Activated T-cell treated with anti-CD3 and anti-CD28 coated beads, Interleukin-2, amount 50 U/mL, for 72 hours (primary cell): ENCODE measurements at regions not wholly inside any gene's neighbourhood (a gene's known extent, or its start where the extent isn't known, plus 50 kb on each side); places are given as distances from the start of the nearest gene placed in this dataset.

Experiments used
- ATAC-seq, 2 donors: fragments of 150-1000 bp; cut with Tn5 transposase; replicated peaks in 1 of 2; 2 replicates each; pipeline ENCODE4 v1.10.0; 2021; ENCODE audit warnings: moderate library complexity in 2 of 2, mild to moderate bottlenecking in 1 of 2
- DNase-seq, 2 donors: peaks; one replicate each; pipeline ENCODE4 v3.0.0; 2021 to 2022; ENCODE audit warnings: mixed read lengths in 1 of 2
- H3K27ac Mint-ChIP-seq: one replicate; pipeline ENCODE4 v1.8.0; 2022; ENCODE audit warnings: mild to moderate bottlenecking, moderate library complexity, mixed read lengths
- H3K27me3 Mint-ChIP-seq: one replicate; pipeline ENCODE4 v1.8.0; 2022; ENCODE audit warnings: low read depth, mixed read lengths
- H3K36me3 Mint-ChIP-seq, 2 donors: one replicate each; pipeline ENCODE4 v1.8.0; 2022; ENCODE audit warnings: mixed read lengths in 2 of 2, mild to moderate bottlenecking in 1 of 2; ENCODE audit not compliant: insufficient read depth in 2 of 2
- H3K4me1 Mint-ChIP-seq: one replicate; pipeline ENCODE4 v1.8.0; 2022; ENCODE audit warnings: low read depth, mixed read lengths
- H3K4me3 Mint-ChIP-seq, 2 donors: one replicate each; pipeline ENCODE4 v1.8.0; 2022; ENCODE audit warnings: mild to moderate bottlenecking in 2 of 2, mixed read lengths in 2 of 2, moderate library complexity in 2 of 2
- H3K9me3 Mint-ChIP-seq, 2 donors: one replicate each; pipeline ENCODE4 v1.8.0; 2022; ENCODE audit warnings: mixed read lengths in 2 of 2

DNA sequence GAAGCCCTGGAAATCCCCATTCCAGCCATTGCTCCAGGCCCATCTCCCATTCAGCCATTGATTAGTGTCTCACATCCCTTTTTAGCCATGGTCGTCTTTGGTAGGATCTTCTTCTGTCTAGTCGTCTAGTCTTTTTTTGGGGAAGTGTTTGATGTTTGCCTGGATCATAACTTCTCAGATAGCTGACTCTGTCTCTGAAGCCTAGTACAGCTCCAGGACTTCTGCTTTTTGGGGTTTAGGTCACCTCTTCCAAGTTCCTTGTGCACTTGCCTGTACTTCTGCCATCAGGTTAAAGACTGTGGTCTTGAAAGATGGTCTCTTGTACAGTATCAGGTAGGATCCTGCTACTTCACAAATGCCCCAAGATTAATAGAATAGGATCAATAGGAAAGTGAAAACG is 553.5 kb downstream of the PKHD1 start:
- Mint-ChIP-seq H3K27ac (no peak overlapping the region), H3K27me3 (no peaks in the 10 kb centered on the region), H3K36me3 (no peaks in the 10 kb centered on the region), H3K4me1 (no peaks in the 10 kb centered on the region), H3K9me3 (peaks cover 0 to 2% of the 10 kb centered on the region in 2 donors), H3K4me3 (no peak overlapping the region)
- no peak for ATAC-seq
- DNase-seq, result no peak

DNA sequence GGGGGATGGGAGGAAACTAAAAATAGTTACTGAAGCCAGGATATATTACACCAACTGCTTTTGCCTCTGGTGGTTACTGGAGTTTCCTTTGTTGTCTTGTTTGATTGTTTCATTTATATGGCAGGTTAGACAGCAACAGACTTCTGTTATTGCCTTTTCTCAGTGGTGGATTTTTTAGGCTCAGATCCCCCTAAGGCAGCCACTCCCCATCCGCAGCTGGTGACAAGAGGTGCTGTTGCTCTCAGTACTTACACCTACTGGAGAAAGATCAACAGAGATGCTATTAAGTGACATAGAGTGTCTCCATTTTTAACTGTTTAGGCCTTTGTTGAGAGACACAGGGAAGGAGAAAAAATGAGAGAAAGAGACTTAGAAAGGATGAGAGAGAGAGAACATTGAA is 552.1 kb downstream of the PKHD1 start:
- Mint-ChIP-seq H3K9me3 (peaks cover 0 to 2% of the 10 kb centered on the region in 2 donors), H3K36me3 (no peaks in the 10 kb centered on the region), H3K27me3 (no peaks in the 10 kb centered on the region), H3K4me3 (no peak overlapping the region), H3K27ac (no peak overlapping the region), H3K4me1 (no peaks in the 10 kb centered on the region)
- ATAC-seq, result no peak
- no peak for DNase-seq

DNA sequence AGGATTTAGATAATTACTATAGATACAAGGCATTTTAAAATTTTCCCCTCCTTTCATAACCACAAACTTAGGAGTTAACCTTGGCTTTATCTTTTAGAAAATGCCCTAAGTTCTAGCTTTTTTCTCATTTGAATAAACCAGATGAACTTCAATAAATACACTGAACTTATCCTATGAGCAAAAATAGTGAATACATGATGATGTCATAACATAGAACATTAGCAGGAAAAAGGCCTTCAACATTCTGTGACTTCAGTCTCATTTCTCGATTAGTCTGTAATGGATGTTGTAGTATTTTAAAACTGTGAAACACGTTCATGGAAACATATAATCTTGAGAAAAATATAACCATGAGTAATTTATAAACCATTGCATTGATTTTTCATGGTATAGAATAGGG is 550.7 kb downstream of the PKHD1 start:
- Mint-ChIP-seq H3K27ac (no peak overlapping the region), H3K4me1 (no peaks in the 10 kb centered on the region), H3K27me3 (no peaks in the 10 kb centered on the region), H3K9me3 (peaks cover 0 to 2% of the 10 kb centered on the region in 2 donors), H3K36me3 (no peaks in the 10 kb centered on the region), H3K4me3 (no peak overlapping the region)
- no peak for DNase-seq
- no peak for ATAC-seq

DNA sequence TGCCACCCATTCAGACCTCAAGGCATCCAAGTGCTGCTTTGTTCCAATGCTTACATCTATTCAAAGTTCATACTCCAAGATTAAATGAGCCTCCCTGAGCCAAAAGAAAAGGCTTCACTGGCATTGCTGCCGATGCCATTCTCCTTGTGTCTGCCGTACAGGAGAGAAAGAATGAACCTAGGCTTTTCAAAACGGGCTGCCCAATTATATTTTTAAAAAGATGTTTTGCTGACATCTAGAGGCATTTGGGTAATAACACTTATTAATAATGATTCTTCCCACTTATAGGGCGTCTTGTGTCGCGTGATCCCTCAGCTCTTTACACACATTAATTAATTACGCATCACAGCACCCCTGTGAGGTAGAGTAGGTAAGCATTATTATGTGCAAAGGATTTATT is 545.6 kb downstream of the PKHD1 start:
- ATAC-seq (no peak), DNase-seq (no peak)
- H3K4me3 Mint-ChIP-seq, result no peak overlapping the region
- no peak overlapping the region for H3K27ac Mint-ChIP-seq
- no peaks in the 10 kb centered on the region for H3K4me1 Mint-ChIP-seq
- no peaks in the 10 kb centered on the region for H3K9me3 Mint-ChIP-seq
- no peaks in the 10 kb centered on the region for H3K36me3 Mint-ChIP-seq
- no peaks in the 10 kb centered on the region for H3K27me3 Mint-ChIP-seq

DNA sequence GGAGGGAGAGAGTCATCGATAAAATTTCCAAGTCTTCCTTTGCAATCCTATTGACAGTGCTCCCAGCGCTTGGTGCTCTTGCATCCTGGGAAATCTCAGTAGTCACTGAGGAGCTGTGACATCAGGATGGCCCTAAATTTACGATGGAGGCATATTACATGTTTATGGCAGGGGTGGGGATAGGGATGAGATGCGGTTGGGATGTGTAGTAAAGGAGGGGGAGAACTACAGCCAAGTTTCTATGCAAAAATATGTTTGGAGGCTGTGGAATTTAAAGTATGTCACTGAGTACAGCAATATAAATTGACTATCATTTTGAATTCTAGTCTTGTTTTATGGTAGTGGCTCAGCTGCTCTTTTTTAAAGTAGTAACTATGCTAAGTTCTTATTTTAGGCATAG is 544.9 kb downstream of the PKHD1 start:
- H3K27me3 Mint-ChIP-seq, result no peaks in the 10 kb centered on the region
- DNase-seq (no peak), ATAC-seq (no peak)
- H3K27ac Mint-ChIP-seq, result no peak overlapping the region
- no peaks in the 10 kb centered on the region for H3K36me3 Mint-ChIP-seq
- no peaks in the 10 kb centered on the region for H3K4me1 Mint-ChIP-seq
- no peak overlapping the region for H3K4me3 Mint-ChIP-seq
- H3K9me3 Mint-ChIP-seq, result no peaks in the 10 kb centered on the region

DNA sequence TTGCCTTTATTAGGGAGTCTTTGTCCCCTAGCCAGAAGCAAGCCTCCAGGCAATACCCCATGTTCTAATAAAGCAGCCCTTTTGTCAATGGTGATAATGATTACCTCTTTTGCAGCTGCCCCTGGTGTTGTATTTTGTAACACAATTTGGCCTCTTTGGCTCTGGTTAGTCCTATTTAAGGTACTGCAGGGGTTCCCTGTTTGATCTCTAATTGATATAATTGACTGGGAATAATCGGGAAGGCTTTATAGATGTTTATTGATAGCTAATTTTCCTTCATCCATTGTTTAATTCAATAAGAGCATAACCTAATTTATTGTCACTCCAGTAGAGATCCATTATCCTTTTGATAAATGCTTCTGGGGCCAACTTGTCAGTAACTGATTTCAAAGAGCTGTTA is 537.2 kb downstream of the PKHD1 start:
- no peak for ATAC-seq
- Mint-ChIP-seq H3K4me1 (no peaks in the 10 kb centered on the region), H3K27me3 (no peaks in the 10 kb centered on the region)

DNA sequence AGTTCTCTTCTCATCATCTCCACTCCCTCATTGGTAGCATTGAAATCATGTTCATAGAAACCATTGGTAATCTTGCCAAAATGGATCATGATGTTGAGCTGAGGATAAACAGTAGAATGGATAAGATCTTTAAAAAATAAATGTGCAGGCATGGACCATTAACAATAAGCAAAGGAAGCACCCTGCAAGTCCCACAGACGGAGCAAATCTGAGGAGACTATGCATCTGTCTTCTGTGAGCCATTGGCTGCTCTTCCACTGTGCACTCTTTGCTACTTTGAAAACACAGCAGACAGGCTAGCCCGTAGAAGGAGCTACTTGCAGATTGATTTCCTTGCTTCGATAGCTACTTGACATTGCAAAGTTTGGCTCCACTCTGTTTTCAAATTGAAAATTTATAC is 535.0 kb downstream of the PKHD1 start:
- ATAC-seq (no peak), DNase-seq (no peak)
- Mint-ChIP-seq H3K36me3 (no peaks in the 10 kb centered on the region), H3K4me1 (no peaks in the 10 kb centered on the region), H3K9me3 (peaks cover 0 to 6% of the 10 kb centered on the region in 2 donors), H3K27me3 (no peaks in the 10 kb centered on the region), H3K27ac (no peak overlapping the region), H3K4me3 (no peak overlapping the region)

More for the DNA sequence above, 537.2 kb downstream of the PKHD1 start:
- H3K4me3 Mint-ChIP-seq, result no peak overlapping the region
- no peak overlapping the region for H3K27ac Mint-ChIP-seq
- H3K36me3 Mint-ChIP-seq, result no peaks in the 10 kb centered on the region
- DNase-seq, result no peak
- peaks cover 0 to 4% of the 10 kb centered on the region in 2 donors for H3K9me3 Mint-ChIP-seq

DNA sequence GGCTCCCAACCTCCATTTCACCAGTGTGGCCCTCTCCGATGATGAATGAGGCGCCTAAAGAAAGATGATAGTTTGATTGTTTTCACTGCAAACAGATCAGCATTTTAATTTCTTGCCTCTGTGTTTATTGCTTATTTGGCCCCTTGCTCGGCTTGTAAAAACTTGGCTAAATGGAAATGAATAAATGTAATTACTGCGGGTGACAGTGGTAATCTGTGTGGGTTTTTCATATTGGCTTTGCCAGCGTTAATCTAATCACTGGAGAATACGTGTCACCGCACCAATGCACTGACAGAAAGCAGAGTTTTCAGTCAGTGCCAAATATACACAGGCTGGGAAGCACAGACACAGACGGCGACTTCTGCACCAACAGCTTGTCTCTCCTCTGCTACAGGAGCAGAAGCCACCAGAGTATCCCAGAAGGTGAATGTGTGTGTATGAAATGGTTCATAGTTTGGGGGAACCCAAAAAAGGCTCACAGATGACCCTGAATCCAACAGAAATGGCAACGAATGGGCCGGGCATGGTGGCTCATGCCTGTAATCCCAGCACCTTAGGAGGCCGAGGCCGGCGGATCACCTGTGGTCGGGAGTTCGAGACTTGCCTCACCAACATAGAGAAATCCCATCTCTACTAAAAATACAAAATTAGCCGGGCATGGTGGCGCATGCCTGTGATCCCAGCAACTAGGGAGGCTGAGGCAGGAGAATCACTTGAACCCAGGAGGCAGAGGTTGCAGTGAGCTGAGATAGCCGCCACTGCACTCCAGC is 534.0 kb downstream of the PKHD1 start:
- no peak overlapping the region for H3K4me3 Mint-ChIP-seq
- DNase-seq (no peak), ATAC-seq (no peak)
- no peaks in the 10 kb centered on the region for H3K27me3 Mint-ChIP-seq
- no peak overlapping the region for H3K27ac Mint-ChIP-seq
- no peaks in the 10 kb centered on the region for H3K4me1 Mint-ChIP-seq
- peaks cover 0 to 1% of the 10 kb centered on the region in 2 donors for H3K9me3 Mint-ChIP-seq
- no peaks in the 10 kb centered on the region for H3K36me3 Mint-ChIP-seq

DNA sequence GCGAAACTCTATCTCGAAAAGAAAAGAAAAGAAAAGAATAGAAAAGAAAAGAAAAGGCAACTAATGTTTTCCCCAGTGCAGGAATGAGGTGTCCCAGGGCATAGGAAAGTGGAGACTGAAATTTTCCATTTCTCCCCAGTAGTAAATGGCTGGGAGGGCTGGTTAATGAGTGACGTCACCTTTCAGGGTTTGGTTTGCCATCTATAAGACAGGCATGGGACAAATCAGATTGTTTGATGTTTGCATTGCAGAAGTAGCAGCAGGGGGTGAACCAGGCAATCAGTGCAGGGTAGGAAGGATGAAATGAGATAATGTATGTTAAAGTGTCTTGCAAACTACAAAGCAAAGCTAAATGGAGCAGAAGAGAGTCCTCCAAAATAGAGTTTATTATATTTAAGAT is 533.4 kb downstream of the PKHD1 start:
- Mint-ChIP-seq H3K4me3 (no peak overlapping the region), H3K36me3 (no peaks in the 10 kb centered on the region), H3K4me1 (no peaks in the 10 kb centered on the region), H3K27me3 (no peaks in the 10 kb centered on the region), H3K9me3 (peaks cover 0 to 1% of the 10 kb centered on the region in 2 donors), H3K27ac (no peak overlapping the region)
- ATAC-seq (no peak), DNase-seq (no peak)

DNA sequence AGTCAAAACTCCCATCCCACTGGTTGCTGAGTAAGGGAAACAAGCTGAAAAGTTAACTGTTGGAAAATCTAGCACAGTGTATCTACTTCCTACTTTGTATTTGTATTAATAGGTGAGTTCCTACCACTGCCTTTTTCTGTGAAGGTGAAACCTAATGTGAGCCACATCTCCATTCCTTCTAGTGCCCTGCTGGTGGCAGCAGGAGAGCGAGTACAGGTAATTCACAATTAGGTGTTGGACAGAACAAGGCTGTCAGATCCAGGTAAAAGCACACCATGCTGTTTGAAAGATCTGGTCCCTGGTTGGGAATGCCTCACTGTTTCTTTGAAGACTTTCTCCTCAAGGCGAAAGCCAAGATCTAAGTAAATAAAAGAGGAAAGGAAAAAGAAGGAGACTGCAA is 528.4 kb downstream of the PKHD1 start:
- Mint-ChIP-seq H3K36me3 (no peaks in the 10 kb centered on the region), H3K4me3 (no peak overlapping the region), H3K4me1 (no peaks in the 10 kb centered on the region), H3K9me3 (peaks cover 0 to 1% of the 10 kb centered on the region in 2 donors), H3K27me3 (no peaks in the 10 kb centered on the region), H3K27ac (no peak overlapping the region)
- ATAC-seq, result no peak
- no peak for DNase-seq

DNA sequence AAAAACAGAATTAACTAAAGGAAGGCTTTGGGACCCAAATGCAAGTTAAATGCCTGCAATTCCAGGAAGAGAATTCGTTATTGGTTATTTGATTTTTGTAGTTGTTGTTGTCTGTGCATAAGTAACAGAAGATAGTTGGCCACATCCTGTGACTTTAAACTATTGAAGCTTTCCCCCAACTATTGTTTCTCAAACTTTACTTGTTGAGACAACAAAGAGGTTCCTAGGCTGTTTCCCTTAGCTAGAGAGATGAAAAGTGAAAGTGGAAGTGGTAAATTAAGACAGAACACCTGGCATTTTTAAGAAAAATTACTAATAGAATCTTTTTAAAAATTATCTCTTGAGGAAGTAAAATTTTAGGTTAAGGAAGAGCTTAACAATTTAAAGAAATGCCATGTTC is 525.2 kb downstream of the PKHD1 start:
- DNase-seq (no peak), ATAC-seq (no peak)
- Mint-ChIP-seq H3K27ac (no peak overlapping the region), H3K27me3 (no peaks in the 10 kb centered on the region), H3K36me3 (no peaks in the 10 kb centered on the region), H3K4me1 (no peaks in the 10 kb centered on the region), H3K9me3 (no peaks in the 10 kb centered on the region), H3K4me3 (no peak overlapping the region)
